ENCODE measurements at regions not wholly inside any gene's neighbourhood (a gene's known extent, or its start where the extent isn't known, plus 50 kb on each side); places are given as distances from the start of the nearest gene placed in this dataset.

- H3K36me3 ChIP-seq, result no peaks in the 10 kb centered on the region
- in situ Hi-C loops (cut with MboI; ENCODE audit: low pct_ligation_motif_present in 1 of 4, low pct_unique_long_range_greater_than_20kb in 1 of 4, low sequenced_read_pairs in 3 of 4) (no loop called here), intact Hi-C loops (cut with DNase I; ENCODE audit: low total_unique reads) (no loop called here)
- no peaks in the 10 kb centered on the region for H3K9me3 ChIP-seq
- peaks cover 0 to 7% (median 2%) of the 10 kb centered on the region in 4 donors for H3K4me1 ChIP-seq
- H3K27ac ChIP-seq, result no peak overlapping the region
- H3K27me3 ChIP-seq, result no peaks in the 10 kb centered on the region
- H3K4me3 ChIP-seq, result no peak overlapping the region
- WGBS, 2 donors (ENCODE audit: low coverage in 1 of 2), result 79 to 91% methylated on average over 2 of the region's 2 CpGs
- no peak for TF ChIP-seq EP300 (IDR thresholded peaks at IDR 0.05; ENCODE audit: low read depth)
- no peak for TF ChIP-seq CTCF (IDR thresholded peaks at IDR 0.05)
- no peak for TF ChIP-seq POLR2AphosphoS5 (IDR thresholded peaks at IDR 0.05)
- TF ChIP-seq POLR2A (IDR thresholded peaks at IDR 0.05), result no peak
- no peak for DNase-seq
Measured at GRCh38 chr10:4250587-4250887, 465.5 kb upstream of the KLF6 start.

GRCh38 chr10:4249841-4250586 lies 465.0 kb upstream of the KLF6 start:
- Histone ChIP-seq H3K4me1 (peaks cover 0 to 7% (median 2%) of the 10 kb centered on the region in 4 donors), H3K27ac (no peak overlapping the region), H3K36me3 (no peaks in the 10 kb centered on the region), H3K4me3 (no peak overlapping the region), H3K9me3 (no peaks in the 10 kb centered on the region), H3K27me3 (no peaks in the 10 kb centered on the region)
- in situ Hi-C loops (cut with MboI; ENCODE audit: low pct_ligation_motif_present in 1 of 4, low pct_unique_long_range_greater_than_20kb in 1 of 4, low sequenced_read_pairs in 3 of 4) (no loop called here), intact Hi-C loops (cut with DNase I; ENCODE audit: low total_unique reads) (no loop called here)
- no peak for DNase-seq
- TF ChIP-seq POLR2AphosphoS5 (IDR thresholded peaks at IDR 0.05) (no peak), POLR2A (IDR thresholded peaks at IDR 0.05) (no peak), EP300 (IDR thresholded peaks at IDR 0.05; ENCODE audit: low read depth) (no peak), CTCF (IDR thresholded peaks at IDR 0.05) (no peak)
- WGBS, 2 donors (ENCODE audit: low coverage in 1 of 2), result 78 to 89% methylated on average over 3 to 4 of the region's 4 CpGs

DNA sequence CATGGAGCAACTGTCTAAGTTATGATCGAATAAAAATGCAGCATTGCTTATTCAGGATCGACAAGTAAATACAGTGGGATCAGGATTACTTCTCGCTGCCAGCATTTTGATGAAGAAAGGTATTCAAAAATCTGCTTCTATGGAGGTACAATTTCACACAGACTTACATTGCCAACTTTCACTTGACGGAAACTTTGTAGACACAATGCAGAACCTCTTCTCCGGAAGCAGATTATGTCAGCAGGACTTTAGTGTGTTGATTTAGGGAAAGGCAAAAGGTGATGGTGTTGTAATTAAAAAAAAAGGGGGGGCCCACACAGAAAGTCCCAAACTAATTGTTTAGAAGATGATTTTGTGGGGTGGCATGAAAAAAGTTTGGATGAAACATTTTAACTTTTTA lies 462.4 kb upstream of the KLF6 start:
- 82 to 88% methylated on average over 5 of the region's 5 CpGs for WGBS, 2 donors (ENCODE audit: low coverage in 1 of 2)
- TF ChIP-seq POLR2AphosphoS5 (IDR thresholded peaks at IDR 0.05) (peak in 1 of 3 donors; percentile 35), CTCF (IDR thresholded peaks at IDR 0.05) (no peak)
- no peak for DNase-seq

DNA sequence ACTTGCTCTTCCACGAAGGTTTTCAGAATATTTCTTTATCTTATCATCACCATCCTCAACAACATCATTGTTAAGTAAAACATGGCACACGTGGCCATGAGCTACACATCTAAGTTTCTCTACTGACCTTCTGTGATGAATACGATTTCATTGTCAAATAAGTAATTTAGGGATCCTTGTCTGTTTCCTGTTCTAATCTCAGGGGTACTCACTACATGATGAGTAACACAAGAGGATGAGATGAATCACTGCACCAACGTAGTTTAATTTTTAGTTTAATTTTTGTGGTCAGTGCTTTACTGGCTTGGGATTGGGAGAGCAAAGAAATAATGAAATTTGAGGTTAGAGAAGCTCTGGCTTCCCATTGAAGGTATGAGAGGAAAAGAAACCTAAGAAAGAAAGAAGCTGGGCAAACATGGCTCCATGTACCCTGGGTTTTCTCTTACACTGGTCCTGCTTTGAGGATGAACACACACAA lies 461.9 kb upstream of the KLF6 start:
- no peaks in the 10 kb centered on the region for H3K27me3 ChIP-seq
- intact Hi-C loops (cut with DNase I; ENCODE audit: low total_unique reads), result no loop called here
- no peaks in the 10 kb centered on the region for H3K36me3 ChIP-seq
- no peaks in the 10 kb centered on the region for H3K9me3 ChIP-seq
- no peak overlapping the region for H3K4me3 ChIP-seq
- WGBS, 2 donors (ENCODE audit: low coverage in 1 of 2), result 47 to 52% methylated on average over 4 of the region's 4 CpGs
- in situ Hi-C loops (cut with MboI; ENCODE audit: low pct_ligation_motif_present in 1 of 4, low pct_unique_long_range_greater_than_20kb in 1 of 4, low sequenced_read_pairs in 3 of 4), result no loop called here
- DNase-seq, result no peak
- TF ChIP-seq POLR2AphosphoS5 (IDR thresholded peaks at IDR 0.05) (no peak), EP300 (IDR thresholded peaks at IDR 0.05; ENCODE audit: low read depth) (no peak), CTCF (IDR thresholded peaks at IDR 0.05) (no peak), POLR2A (IDR thresholded peaks at IDR 0.05) (no peak)
- H3K4me1 ChIP-seq, result peaks cover 0 to 22% (median 5%) of the 10 kb centered on the region in 4 donors
- peak overlapping the region in 3 of 4 donors; percentile 20 to 53 (median 33) for H3K27ac ChIP-seq

More for the DNA sequence above, 462.4 kb upstream of the KLF6 start:
- Histone ChIP-seq H3K4me3 (no peak overlapping the region), H3K36me3 (no peaks in the 10 kb centered on the region), H3K27ac (peak overlapping the region in 3 of 4 donors; percentile 20 to 53 (median 33)), H3K4me1 (peaks cover 0 to 17% (median 4%) of the 10 kb centered on the region in 4 donors), H3K9me3 (no peaks in the 10 kb centered on the region), H3K27me3 (no peaks in the 10 kb centered on the region)
- in situ Hi-C loops (cut with MboI; ENCODE audit: low pct_ligation_motif_present in 1 of 4, low pct_unique_long_range_greater_than_20kb in 1 of 4, low sequenced_read_pairs in 3 of 4), result no loop called here
- intact Hi-C loops (cut with DNase I; ENCODE audit: low total_unique reads), result no loop called here
